ENCODE measurements at regions not wholly inside any gene's neighbourhood (a gene's known extent, or its start where the extent isn't known, plus 50 kb on each side); places are given as distances from the start of the nearest gene placed in this dataset.

DNA sequence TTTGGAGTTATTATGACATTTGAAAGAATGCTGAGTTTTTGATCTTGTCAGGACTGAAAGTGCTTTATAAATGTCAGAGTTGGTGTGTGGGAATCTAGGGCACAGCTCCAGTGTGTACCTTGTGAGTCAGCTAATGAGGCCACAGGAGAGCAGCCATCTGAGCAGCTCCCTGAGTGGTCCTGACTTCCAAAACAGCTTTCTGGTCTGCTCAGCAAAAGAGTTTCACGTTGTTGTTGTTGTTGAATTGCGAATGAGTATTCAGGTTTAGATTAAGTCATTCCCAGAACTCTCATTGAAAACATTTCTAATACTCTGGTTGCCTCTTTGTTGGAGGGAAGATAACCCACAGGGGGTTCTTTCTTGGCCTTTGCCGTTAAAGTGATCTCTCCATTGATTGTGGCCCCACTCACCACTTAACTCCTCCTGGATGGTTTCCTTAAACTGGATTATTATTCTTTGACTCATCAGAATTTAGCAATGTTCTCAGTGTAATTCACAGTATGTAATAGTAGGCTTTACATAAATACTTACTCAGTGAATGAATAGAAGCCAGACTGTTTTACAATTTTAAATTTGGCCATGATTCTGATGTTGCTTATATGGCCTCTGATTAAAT lies 125.1 kb upstream of the SGCD start:
- TF ChIP-seq, protein P1, sequence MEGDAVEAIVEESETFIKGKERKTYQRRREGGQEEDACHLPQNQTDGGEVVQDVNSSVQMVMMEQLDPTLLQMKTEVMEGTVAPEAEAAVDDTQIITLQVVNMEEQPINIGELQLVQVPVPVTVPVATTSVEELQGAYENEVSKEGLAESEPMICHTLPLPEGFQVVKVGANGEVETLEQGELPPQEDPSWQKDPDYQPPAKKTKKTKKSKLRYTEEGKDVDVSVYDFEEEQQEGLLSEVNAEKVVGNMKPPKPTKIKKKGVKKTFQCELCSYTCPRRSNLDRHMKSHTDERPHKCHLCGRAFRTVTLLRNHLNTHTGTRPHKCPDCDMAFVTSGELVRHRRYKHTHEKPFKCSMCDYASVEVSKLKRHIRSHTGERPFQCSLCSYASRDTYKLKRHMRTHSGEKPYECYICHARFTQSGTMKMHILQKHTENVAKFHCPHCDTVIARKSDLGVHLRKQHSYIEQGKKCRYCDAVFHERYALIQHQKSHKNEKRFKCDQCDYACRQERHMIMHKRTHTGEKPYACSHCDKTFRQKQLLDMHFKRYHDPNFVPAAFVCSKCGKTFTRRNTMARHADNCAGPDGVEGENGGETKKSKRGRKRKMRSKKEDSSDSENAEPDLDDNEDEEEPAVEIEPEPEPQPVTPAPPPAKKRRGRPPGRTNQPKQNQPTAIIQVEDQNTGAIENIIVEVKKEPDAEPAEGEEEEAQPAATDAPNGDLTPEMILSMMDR (conservative IDR thresholded peaks at IDR 0.05; ENCODE audit: low read length) = no peak
- no peak for TF ChIP-seq EZH2phosphoT487 (IDR thresholded peaks at IDR 0.05; ENCODE audit: borderline replicate concordance, low read depth, low read length)
